GM21576 (cell line): ENCODE measurements at regions not wholly inside any gene's neighbourhood (a gene's known extent, or its start where the extent isn't known, plus 50 kb on each side); places are given as distances from the start of the nearest gene placed in this dataset.

Experiments
- ATAC-seq: cut with Tn5 transposase; IDR thresholded peaks from one replicate; pipeline ENCODE4 v1.9.1; 2021; ENCODE audit warnings: mild to moderate bottlenecking, moderate library complexity; ENCODE audit not compliant: unreplicated experiment

GRCh38 chr2:19519045-19519444, 160.6 kb upstream of the OSR1 start:
- no peak for ATAC-seq

DNA sequence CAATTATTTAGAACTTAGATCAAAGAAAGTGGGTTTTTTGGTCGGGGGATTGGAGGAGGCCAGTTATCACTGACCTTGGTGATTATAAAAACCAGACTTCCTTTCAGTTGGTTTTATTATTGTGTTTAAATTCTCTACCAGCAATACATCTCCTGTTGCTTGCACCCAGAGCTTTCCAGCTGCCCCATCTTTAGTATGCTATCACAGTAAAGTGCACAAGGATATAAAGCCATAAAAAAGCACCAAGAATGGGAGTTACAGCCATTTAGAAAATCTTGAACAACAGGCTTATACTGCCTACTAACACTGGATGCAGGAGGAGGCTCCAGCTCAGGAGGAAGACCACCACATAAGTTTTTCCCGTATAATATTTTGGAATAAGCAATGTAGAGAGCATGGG, 148.7 kb upstream of the OSR1 start:
- ATAC-seq, result no peak

GRCh38 chr2:19505199-19506136, 147.0 kb upstream of the OSR1 start:
- ATAC-seq, result no peak

DNA sequence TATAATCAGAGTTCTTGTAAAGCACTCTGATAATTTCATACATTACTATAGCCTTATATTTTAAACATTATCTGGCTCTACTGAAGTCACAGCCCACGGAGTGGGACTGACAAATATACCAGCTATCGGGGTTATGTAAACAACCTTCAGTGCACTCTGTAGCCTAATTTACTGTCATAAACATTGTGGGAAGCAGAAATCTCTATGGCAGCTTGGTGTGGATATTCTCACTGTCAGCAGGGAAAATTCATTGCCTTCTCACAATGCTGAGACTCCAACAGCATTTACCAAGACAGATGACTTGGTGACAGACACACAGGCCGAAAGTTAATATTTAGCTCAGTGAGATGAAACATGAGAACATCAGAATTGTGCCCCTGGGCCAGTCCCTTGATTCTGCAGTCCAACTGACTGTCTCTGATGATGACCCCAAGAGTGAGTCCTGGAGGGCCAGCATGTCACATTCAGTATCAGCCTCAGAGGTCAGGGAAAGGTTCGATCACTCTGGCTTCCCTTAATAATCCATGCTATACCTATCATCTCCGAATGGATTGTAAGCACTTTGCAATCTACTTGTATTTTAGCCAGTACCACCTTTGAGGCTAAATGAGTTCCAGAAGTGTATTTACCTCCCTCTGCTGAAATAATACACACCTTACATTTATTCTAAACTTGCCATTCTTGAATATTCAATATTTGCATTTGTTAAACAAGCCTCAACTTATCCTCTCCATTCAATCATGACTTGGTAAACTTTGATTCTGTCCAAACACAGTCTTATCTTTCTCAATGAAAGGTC, 146.2 kb upstream of the OSR1 start:
- ATAC-seq, result no peak

DNA sequence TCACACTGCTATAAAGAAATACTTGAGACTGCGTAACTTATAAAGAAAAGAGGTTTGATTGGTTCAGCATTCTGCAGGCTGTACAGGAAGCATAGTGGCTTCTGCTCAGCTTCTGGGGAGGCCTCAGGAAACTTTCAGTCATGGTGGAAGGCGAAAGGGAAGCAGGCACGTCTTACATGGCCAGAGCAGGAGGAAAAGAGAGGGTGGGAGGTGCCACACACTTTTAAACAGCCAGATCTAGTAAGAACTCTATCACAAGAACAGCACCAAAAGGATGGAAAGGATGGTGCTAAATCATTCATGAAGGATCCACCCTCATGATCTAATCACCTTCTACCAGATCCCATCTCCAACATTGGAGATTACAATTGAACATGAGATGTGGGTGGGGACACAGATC, 145.5 kb upstream of the OSR1 start:
- ATAC-seq, result no peak

DNA sequence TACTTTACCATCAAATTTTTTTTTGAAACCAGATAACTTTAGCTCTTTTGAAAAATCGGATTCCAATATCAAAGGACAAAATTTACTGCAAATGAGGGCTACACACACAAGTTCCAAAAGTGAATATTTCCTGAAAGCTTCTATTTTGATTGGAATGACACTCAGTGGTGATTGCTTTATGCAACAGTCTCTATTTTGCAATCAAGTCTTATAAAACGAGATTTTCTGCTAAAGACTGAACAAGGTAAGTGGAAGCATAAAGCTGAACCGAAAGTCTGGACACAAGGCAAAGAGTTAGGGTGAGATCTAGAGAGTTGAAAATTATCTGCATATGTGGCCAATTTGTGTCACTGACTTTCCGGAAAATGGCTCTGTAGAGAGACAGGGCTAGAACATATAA, 145.0 kb upstream of the OSR1 start:
- no peak for ATAC-seq

- ATAC-seq, result no peak
Observed at GRCh38 chr2:19500126-19500525, 141.7 kb upstream of the OSR1 start.

- ATAC-seq, result no peak
Observed at GRCh38 chr2:19496646-19497045, 138.2 kb upstream of the OSR1 start.

DNA sequence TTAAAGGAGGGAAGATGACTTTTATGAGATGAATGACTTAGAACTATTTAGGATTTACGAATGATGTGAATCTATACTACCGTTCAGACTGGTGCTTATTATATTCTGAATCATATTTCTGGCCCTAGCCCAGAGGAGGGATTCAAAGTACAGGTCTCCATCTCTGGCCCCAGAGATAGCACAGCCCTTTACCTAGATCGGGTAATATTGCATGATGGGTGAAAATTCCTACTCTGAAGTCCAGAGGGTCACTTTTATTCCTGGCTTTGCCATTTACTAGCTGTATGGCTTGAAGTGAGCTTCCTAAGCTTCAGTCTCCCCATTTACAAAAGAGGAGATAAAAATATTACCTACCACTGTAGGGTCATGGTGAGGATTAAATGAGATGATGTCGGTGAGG, 135.8 kb upstream of the OSR1 start:
- ATAC-seq, result no peak

GRCh38 chr2:19491796-19492195, 133.4 kb upstream of the OSR1 start:
- no peak for ATAC-seq

GRCh38 chr2:19490846-19491435, 132.5 kb upstream of the OSR1 start:
- no peak for ATAC-seq

DNA sequence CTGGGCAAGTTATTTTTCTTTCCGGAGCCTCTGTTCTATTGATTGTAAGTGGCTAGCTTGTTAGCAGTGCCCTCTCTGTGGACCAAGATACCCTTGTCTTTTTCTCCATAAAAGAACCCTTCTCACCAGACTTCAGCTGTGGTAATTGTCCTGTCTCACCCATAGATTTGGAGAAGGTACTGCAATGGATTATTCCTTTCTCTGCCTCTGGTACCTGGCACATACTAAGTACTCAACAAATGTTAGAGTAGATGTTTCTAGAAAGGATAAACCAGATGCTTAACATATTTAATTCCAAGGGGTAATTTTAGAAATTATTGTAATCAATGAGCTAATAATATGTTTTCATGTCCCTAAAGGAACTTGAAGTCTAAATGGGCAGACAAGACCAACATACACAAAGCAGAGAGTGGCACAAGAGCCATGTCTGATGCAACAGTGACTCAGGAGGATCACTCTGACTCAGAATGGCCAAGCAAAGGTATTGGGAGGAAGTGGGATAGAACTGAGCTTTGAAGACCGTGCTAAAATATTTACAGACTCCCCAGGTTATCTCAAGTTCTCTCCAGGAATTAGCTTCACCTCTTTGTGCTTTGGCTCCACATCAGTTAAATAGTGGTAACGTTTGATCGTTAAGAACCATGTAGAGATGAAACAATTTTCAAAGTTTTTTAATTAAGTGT, 129.7 kb upstream of the OSR1 start:
- ATAC-seq, result peak; percentile 93

DNA sequence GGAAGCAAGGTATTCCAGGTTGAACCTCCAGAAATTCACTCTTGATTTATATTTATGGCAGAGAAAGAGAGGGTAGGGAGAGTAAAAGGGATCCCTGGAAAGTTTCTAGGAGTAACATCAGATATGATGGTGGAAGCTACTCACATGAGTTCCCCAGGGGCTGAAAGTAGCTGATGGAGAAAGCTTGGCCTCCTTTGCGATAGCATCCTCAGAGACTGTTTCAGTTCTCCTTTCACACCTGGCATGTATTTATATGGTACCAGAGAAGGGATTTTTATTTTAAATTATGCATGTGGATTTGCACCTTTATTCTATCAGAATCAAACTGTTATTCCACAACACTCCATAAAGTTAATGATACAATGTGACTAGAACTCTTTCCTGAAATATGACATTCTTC, 126.3 kb upstream of the OSR1 start:
- peak; percentile 78 for ATAC-seq

DNA sequence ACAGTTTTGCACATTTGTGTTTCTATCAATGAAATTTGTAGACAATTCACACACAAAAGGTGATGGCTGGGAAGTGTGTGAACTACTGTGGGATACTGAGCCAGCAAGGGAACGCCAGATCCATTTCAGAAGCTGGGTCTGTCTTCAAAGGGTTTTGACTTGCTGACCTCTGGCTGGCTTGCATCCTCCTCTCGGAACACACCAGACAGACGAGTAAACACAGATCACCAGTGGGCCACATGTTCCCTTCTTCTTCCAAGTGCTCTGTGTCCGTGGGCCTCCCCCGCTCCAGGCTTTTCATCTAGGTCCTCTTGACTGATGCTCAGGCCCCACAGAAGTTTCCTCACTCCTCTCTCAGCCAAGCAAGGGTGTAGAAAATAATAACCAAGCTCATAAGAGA, 122.2 kb upstream of the OSR1 start:
- ATAC-seq, result no peak

DNA sequence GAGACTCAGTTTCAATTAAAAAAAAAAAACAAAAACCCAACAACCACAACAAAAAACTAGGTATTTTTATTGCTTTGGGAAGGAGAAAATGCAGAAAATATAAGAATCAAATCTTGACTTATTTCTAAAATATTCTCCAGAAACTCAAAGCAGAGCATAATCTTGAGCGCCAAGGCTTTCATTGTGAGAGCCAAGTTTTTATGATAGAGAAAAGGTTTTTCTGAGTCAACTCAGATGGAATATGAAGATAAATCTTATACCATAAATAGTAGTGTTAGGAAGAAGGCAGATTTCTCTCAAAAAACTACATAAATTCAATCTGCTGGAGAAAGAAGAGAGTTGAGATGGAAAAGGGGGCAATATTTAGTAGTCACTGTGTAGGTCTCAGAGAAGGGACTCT, 121.2 kb upstream of the OSR1 start:
- ATAC-seq, result no peak

DNA sequence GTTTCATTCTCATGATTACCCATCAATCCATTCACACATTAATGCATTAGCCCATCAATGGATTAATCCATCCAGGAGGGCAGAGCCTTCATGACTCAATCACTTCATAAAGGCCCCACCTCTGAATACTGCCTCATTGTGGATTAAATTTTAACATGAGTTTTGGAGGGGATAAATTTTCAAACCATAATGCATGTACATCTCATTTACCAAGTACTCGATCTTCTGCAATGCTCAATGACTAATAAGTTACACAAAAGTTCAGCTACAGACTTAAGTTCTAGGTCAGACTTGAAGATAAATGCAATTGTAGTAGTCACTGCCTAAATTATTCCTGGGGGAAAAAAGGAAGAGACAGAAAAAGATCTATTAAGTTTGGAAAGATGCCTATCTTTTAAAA, 120.0 kb upstream of the OSR1 start:
- no peak for ATAC-seq

DNA sequence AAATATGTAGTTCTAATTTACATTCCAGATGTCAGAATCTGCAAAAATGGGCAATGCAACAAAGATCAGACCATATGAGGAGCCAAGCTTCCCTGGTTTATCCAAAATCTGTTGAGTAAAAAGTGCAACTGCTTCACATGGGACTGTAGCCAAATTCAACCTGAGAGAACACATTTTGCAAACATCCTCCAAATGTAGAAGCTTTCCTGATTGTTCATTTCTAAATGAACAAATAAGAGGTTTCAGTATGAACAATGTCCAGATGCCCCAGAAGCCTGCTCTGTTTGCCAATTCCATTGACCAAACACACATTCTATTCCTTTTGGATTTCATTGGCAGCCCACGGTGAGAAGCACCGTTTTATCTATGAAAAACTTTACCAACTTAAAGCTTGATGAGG, 117.9 kb upstream of the OSR1 start:
- no peak for ATAC-seq

DNA sequence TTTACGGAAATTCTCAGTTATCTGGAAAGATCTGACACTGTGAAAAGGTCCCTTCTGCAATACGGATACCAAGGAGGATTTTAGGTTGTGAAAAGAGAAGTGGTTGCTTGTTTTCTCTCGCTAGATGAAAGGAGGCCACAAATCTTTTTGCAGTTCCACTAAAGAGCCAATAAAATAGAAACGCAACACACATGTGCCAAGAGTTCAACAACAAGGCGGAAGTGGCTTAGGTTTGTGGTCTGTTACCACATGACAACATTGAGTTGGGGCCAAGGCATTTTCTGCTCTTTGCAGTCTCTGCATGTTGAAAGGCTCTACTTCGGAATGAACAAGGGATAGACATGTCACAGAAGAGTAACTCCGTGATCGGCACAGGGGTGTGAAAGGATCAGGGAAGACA, 115.7 kb upstream of the OSR1 start:
- peak; percentile 98 for ATAC-seq

- ATAC-seq, result no peak
Observed at GRCh38 chr2:19473350-19473749, 114.9 kb upstream of the OSR1 start.

DNA sequence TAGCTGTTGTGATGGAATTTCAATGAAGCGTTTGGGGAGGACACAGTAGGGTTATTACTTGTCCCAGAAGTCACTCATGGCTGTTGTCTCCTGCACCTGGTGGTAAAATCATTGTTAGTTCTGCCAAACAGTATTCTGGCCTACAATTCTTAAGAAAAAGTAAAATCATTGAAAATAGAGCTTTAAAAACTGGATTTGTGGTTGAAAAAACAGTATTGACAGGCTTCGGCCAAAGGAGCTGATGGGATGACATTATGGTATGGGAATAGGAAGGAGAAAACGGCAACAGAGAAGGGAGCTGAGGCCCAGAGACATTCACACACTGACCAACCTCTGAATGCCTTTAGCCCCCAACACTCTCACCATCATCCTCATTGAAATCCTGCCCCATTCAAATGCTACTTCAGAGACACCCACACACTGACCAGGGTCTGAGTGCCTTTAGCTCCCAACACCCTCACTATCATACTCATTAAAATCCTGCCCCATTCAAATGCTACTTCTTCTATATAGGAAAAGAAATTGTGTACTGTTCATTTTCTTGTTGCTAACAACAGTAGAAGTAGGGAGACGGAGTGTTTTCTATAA, 114.1 kb upstream of the OSR1 start:
- no peak for ATAC-seq

DNA sequence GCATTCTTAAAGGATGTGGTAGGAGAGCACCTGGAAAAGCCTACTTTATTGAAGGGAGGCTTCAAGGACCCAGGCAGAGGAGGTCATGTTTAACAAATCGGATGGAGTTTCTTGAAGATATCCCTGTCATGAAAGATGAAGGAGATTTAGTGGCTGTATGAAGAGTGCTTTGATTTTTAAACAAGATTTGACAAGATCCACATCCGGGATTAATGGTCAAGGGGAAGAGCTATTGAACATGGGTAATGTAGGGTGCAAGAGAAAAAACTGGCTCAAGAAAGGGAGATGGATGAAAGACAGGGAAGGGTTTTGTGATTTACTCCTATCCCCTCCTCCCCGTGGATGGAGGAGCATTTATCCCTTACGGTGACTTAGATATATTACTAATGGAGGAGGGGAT, 113.1 kb upstream of the OSR1 start:
- no peak for ATAC-seq
